T-cell (primary cell): ENCODE measurements at regions not wholly inside any gene's neighbourhood (a gene's known extent, or its start where the extent isn't known, plus 50 kb on each side); places are given as distances from the start of the nearest gene placed in this dataset.
A peak's percentile ranks its signal among the peaks of the same experiment; 100 is the strongest.

ENCODE experiments used
- ATAC-seq, 4 experiments: fragments of 200-7000 bp in 3 of 4; fragments of 150-1000 bp in 1 of 4; cut with Tn5 transposase; replicated peaks in 1 of 4; 1 replicate in 3 of 4; 2 replicates in 1 of 4; pipeline ENCODE4 v1.10.0; 2021; ENCODE audit warnings: moderate library complexity in 3 of 4, mild to moderate bottlenecking in 2 of 4, moderate number of reproducible peaks in 1 of 4
- CTCF ChIA-PET, 2 donors: fragments of 300-600 bp; sonication (Branson Sonifier 250); formaldehyde crosslinking; loops; one replicate each; lab custom pipeline; 2022; ENCODE audit warnings: antibody characterized with exemption in 2 of 2; lab: Charles Lee
- POLR2A ChIA-PET, 2 donors: fragments of 300-600 bp; sonication (Branson Sonifier 250); formaldehyde crosslinking; loops; one replicate each; lab custom pipeline; 2022; ENCODE audit warnings: antibody characterized with exemption in 2 of 2; lab: Charles Lee
- DNase-seq, 35 experiments: peaks; one replicate each; pipeline versions ENCODE4 v3.0.0 to v3.0.0-alpha.2; 2013 to 2023
- H3K27ac ChIP-seq: one replicate; pipeline ENCODE4 v1.5.1; 2013; ENCODE audit warnings: low read length
- H3K27me3 ChIP-seq, 2 experiments: replicated peaks in 1 of 2; 1 replicate in 1 of 2; 2 replicates in 1 of 2; pipeline versions ENCODE4 v1.6.1 to v1.7.0; 2013; ENCODE audit warnings: low read length in 1 of 2, mixed read lengths in 1 of 2; ENCODE audit not compliant: control insufficient read depth in 2 of 2, insufficient read depth in 2 of 2; ENCODE audit errors: extremely low read depth in 1 of 2
- H3K36me3 ChIP-seq, 2 donors: 1 replicate in 1 of 2; 2 replicates in 1 of 2; pipeline versions ENCODE4 v1.6.1 to v1.7.0; 2013; ENCODE audit warnings: low read length in 1 of 2; ENCODE audit not compliant: control insufficient read depth in 2 of 2, insufficient read depth in 1 of 2; ENCODE audit errors: extremely low read depth in 1 of 2
- H3K4me1 ChIP-seq, 2 experiments: 1 replicate in 1 of 2; 2 replicates in 1 of 2; pipeline versions ENCODE4 v1.6.1 to v1.7.0; 2013; ENCODE audit warnings: low read length in 2 of 2, mixed read lengths in 1 of 2; ENCODE audit not compliant: insufficient read depth in 2 of 2, control insufficient read depth in 1 of 2; ENCODE audit errors: extremely low read depth in 1 of 2
- H3K4me3 ChIP-seq, 2 donors: 1 replicate in 1 of 2; 2 replicates in 1 of 2; pipeline versions ENCODE4 v1.5.1 to v1.7.0; 2013; ENCODE audit warnings: mild to moderate bottlenecking in 2 of 2, low read length in 1 of 2, moderate library complexity in 1 of 2; ENCODE audit not compliant: control insufficient read depth in 1 of 2; ENCODE audit errors: extremely low read depth in 1 of 2
- H3K9me3 ChIP-seq: 2 replicates; pipeline ENCODE4 v1.7.0; 2013
- H3K27ac Mint-ChIP-seq, 2 donors: one replicate each; pipeline ENCODE4 v1.8.0; 2020 to 2021; ENCODE audit warnings: mild to moderate bottlenecking in 2 of 2, mixed read lengths in 2 of 2
- H3K27me3 Mint-ChIP-seq, 2 donors: one replicate each; pipeline ENCODE4 v1.8.0; 2021 to 2022; ENCODE audit warnings: mixed read lengths in 2 of 2
- H3K36me3 Mint-ChIP-seq: one replicate; pipeline ENCODE4 v1.8.0; 2021; ENCODE audit warnings: mixed read lengths
- H3K4me1 Mint-ChIP-seq, 3 donors: one replicate each; pipeline ENCODE4 v1.8.0; 2020 to 2022; ENCODE audit warnings: mixed read lengths in 3 of 3, mild to moderate bottlenecking in 1 of 3
- H3K4me3 Mint-ChIP-seq, 3 donors: one replicate each; pipeline ENCODE4 v1.8.0; 2020 to 2022; ENCODE audit warnings: mild to moderate bottlenecking in 3 of 3, mixed read lengths in 3 of 3, moderate library complexity in 3 of 3
- H3K9me3 Mint-ChIP-seq, 3 donors: one replicate each; pipeline ENCODE4 v1.8.0; 2020 to 2022; ENCODE audit warnings: mixed read lengths in 3 of 3
- WGBS: methylation state at CpG from one replicate; pipeline ENCODE4 v1.1.5; 2013; ENCODE audit warnings: missing lambda C conversion rate; ENCODE audit not compliant: insufficient coverage; 5-methylcytosine and 5-hydroxymethylcytosine counted together

DNA sequence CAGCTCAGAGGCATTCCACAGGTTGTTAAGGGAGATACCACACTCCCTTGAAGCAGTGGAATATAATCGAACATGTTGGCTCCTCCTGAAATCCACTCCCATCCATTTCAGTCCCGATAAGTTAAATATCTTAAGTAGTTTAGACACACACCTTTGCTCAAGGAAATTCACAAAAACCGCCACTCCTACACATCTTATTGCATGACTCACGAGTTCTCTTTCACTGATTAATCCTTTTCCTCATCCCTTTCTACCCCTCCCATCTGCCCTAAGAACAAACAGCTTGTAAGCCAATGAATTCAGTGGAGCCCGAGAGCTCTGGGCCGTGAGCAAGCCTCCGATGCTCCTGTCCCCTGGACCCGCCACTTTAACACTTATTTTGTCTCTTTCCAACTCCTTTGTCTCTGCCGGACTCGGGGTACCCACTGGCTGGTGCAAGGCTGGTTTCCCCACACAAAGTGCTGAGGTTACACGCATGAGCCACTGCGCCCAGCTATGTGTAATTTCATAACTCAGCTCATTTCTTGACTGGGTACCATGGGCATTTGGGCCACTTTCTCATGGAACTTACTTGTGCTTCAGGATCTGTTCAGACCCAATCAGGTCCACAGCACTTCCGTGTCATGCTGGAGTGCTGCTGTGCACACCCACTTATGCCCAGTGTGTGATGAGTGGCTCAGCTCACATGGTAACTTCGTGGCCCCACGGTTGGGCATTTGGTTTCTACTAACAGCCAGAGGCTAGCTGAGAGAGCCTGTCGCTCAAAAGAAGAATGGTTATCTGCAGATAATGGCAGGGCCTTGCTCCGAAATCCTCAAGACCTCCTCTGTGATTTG, 171.8 kb upstream of the ALG10B start:
- peaks cover 0 to 3% (median 0%) of the 10 kb centered on the region in 3 donors for H3K4me1 Mint-ChIP-seq
- H3K4me1 ChIP-seq = no peaks in the 10 kb centered on the region
- 73% methylated on average over 15 of the region's 17 CpGs for WGBS
- H3K27ac Mint-ChIP-seq = no peak overlapping the region
- H3K36me3 ChIP-seq = no peaks in the 10 kb centered on the region
- POLR2A ChIA-PET = no interaction called here
- H3K4me3 ChIP-seq = no peak overlapping the region
- H3K4me3 Mint-ChIP-seq = no peak overlapping the region
- no peaks in the 10 kb centered on the region for H3K27me3 Mint-ChIP-seq
- H3K27me3 ChIP-seq = no peaks in the 10 kb centered on the region
- H3K9me3 Mint-ChIP-seq = peaks cover 3 to 25% (median 4%) of the 10 kb centered on the region in 3 donors
- no peaks in the 10 kb centered on the region for H3K36me3 Mint-ChIP-seq
- H3K9me3 ChIP-seq = no peaks in the 10 kb centered on the region
- CTCF ChIA-PET = interaction anchor here in 1 of 2 donors (0.6 kb wide), 1 partner anchor 23 kb away, joined by 3 read pairs; no protein-coding TSS in a partner anchor
- no peak for ATAC-seq
- no peak overlapping the region for H3K27ac ChIP-seq
- no peak for DNase-seq

DNA sequence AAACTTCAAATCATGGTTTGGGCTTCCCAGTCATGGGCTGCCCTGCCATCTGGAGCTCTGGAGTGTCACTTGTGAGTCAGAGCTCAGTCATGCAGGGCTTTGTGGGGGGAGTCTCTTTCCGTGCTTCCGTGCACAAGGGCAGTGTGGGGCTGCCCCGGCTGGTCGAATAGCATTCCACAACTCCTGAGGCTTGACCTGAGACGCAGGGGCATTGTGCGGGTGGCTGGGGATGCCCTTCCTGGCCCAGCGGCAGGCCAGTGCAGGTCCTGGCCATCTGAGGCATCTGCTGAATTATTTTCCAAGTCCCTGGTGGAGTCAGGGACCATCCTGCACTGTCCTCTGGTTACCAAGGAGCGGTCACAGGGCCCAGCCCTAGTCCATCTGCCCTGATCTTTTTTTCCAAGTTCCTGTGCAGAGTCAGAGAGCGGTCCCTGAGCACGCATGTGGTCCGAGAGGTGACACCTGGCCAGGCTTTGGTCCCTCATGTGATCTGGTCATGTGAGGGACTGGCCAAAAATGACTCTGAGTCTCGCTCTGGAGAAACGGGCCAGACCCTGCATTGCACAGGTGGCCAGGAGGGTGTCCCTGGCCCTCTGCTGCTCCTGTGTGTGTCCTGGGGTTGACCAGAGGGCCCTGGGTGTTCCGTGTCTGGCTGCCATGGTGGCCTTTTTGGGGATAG, 167.0 kb upstream of the ALG10B start:
- Histone ChIP-seq H3K27me3 (peaks cover 0 to 4% of the 10 kb centered on the region in 2 experiments), H3K36me3 (no peaks in the 10 kb centered on the region), H3K9me3 (no peaks in the 10 kb centered on the region), H3K4me1 (no peaks in the 10 kb centered on the region), H3K4me3 (peak overlapping the region in 1 of 2 donors; percentile 8), H3K27ac (no peak overlapping the region)
- H3K27me3 Mint-ChIP-seq = no peaks in the 10 kb centered on the region
- ChIA-PET POLR2A (no interaction called here), CTCF (no interaction called here)
- H3K36me3 Mint-ChIP-seq = no peaks in the 10 kb centered on the region
- H3K4me1 Mint-ChIP-seq = no peaks in the 10 kb centered on the region
- H3K9me3 Mint-ChIP-seq = peaks cover 3 to 25% (median 4%) of the 10 kb centered on the region in 3 donors
- no peak overlapping the region for H3K4me3 Mint-ChIP-seq
- no peak overlapping the region for H3K27ac Mint-ChIP-seq
- 91% methylated on average over 13 of the region's 14 CpGs for WGBS
- ATAC-seq (no peak), DNase-seq (no peak)

DNA sequence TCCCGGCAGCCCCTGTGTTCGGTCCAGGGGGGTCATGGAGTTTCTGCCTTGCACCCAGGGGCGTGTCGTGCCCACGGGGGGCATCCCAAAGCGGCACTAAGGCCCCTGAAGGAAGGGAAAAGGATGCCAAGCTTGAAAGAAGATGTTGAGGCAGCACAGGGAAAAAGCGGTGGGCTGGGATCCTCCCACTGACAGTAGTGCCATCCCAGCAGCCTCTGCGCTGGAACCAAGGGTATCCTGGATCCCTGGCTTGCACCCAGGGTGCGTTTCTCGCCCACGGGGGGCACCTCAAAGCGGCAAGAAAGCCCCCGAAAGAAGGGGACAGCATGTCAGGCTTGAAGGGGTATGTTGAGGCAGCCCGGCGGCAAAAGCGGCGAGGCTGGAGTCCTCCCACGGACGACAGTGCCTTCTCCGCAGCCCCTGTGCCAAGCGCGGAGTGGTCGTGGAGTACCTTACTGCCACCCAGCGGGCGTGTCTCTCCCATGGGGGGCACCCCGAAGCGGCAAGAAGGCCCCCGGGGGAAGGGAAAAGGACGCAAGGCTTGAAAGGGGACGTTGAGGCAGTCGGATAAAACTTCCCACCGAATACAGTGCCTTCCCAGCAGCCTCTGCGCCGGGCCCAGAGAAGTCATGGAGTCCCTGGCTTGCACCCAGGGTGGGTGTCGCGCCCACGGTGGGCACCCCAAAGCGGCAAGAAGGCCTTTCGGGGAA, 164.4 kb upstream of the ALG10B start:
- no peaks in the 10 kb centered on the region for H3K36me3 ChIP-seq
- DNase-seq = no peak
- H3K27me3 Mint-ChIP-seq = no peaks in the 10 kb centered on the region

DNA sequence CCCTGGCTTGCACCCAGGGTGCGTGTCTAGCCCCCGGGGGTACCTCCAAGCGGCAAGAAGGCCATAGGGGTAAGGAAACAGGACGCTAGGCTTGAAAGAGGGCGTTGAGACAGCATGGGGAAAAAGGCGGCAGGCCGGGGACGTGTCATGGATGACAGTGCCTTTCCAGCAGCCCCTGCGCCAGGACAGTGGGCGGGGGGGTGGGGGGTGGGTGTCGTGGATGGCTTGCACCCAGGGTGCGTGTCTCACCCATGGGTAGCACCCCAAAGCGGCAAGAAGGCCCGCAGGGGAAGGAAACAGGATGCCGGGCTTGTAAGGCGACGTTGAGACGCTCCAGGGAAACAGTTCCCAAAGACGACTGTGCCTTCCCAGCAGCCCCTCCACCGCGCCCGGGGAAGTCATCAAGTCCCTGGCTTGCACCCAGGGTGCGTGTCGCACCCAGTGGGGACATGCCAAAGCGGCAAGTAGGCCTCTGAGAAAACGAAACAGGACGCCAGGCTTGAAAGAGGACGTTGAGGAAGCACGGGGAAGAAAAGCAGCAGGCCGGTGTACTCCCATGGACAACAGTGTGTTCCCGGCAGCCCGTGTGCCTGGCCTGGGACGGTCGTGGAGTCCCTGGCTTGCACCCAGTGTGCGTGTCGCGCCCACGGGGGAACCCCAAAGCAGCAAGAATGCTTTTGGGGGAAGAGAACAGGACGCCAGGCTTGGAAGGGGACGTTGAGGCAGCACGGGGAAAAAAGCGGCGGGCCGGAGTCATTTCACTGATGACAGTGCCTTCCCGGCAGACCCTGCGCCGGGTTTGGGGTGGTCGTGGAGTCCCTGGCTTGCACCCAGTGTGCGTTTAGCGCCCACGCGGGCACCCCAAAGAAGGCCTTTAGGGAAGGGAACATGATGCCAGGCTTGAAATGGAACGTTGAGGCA, 163.5 kb upstream of the ALG10B start:
- DNase-seq (no peak), ATAC-seq (no peak)
- peaks cover 0 to 11% (median 4%) of the 10 kb centered on the region in 3 donors for H3K9me3 Mint-ChIP-seq
- 91% methylated on average over 46 of the region's 53 CpGs for WGBS
- H3K27me3 Mint-ChIP-seq = no peaks in the 10 kb centered on the region
- Histone ChIP-seq H3K4me1 (no peaks in the 10 kb centered on the region), H3K36me3 (no peaks in the 10 kb centered on the region), H3K9me3 (no peaks in the 10 kb centered on the region), H3K27ac (no peak overlapping the region), H3K27me3 (peaks cover 0 to 7% of the 10 kb centered on the region in 2 experiments), H3K4me3 (no peak overlapping the region)
- H3K36me3 Mint-ChIP-seq = no peaks in the 10 kb centered on the region
- ChIA-PET CTCF (no interaction called here), POLR2A (no interaction called here)
- H3K27ac Mint-ChIP-seq = no peak overlapping the region
- no peaks in the 10 kb centered on the region for H3K4me1 Mint-ChIP-seq
- no peak overlapping the region for H3K4me3 Mint-ChIP-seq

More for the DNA sequence above, 164.4 kb upstream of the ALG10B start:
- POLR2A ChIA-PET = no interaction called here
- H3K9me3 Mint-ChIP-seq = peaks cover 2 to 20% (median 4%) of the 10 kb centered on the region in 3 donors
- Histone ChIP-seq H3K27ac (no peak overlapping the region), H3K4me1 (no peaks in the 10 kb centered on the region), H3K27me3 (peaks cover 0 to 7% of the 10 kb centered on the region in 2 experiments), H3K9me3 (no peaks in the 10 kb centered on the region), H3K4me3 (no peak overlapping the region)
- no peaks in the 10 kb centered on the region for H3K36me3 Mint-ChIP-seq
- no peaks in the 10 kb centered on the region for H3K4me1 Mint-ChIP-seq
- H3K27ac Mint-ChIP-seq = no peak overlapping the region
- CTCF ChIA-PET = no interaction called here
- WGBS = 84% methylated on average over 34 of the region's 39 CpGs
- H3K4me3 Mint-ChIP-seq = no peak overlapping the region
- ATAC-seq = no peak

DNA sequence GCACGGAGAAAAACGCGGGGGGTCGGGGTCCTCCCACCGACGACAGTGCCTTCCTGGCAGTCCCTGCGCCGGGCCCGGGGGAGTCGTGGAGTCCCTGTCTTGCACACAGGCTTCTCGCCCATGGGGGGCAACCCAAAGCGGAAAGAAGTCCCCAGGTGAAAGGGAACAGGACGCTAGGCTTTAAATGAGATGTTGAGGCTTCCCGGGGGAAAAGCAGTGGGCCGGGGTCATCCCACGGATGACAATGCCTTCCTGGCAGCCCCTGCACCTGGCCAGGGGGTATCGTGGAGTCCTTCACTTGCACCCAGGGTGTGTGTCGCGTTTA, 162.9 kb upstream of the ALG10B start:
- DNase-seq (no peak), ATAC-seq (no peak)
- Histone ChIP-seq H3K36me3 (no peaks in the 10 kb centered on the region), H3K27me3 (peaks cover 0 to 7% of the 10 kb centered on the region in 2 experiments), H3K27ac (no peak overlapping the region), H3K4me3 (no peak overlapping the region), H3K9me3 (no peaks in the 10 kb centered on the region), H3K4me1 (no peaks in the 10 kb centered on the region)
- no peaks in the 10 kb centered on the region for H3K4me1 Mint-ChIP-seq
- POLR2A ChIA-PET = no interaction called here
- no peak overlapping the region for H3K27ac Mint-ChIP-seq
- H3K4me3 Mint-ChIP-seq = no peak overlapping the region
- no peaks in the 10 kb centered on the region for H3K27me3 Mint-ChIP-seq
- H3K36me3 Mint-ChIP-seq = no peaks in the 10 kb centered on the region
- WGBS = 82% methylated on average over 17 of the region's 19 CpGs
- peaks cover 0 to 5% (median 4%) of the 10 kb centered on the region in 3 donors for H3K9me3 Mint-ChIP-seq
- CTCF ChIA-PET = no interaction called here
